Ovary (tissue), 7 donors: ENCODE measurements at regions not wholly inside any gene's neighbourhood (a gene's known extent, or its start where the extent isn't known, plus 50 kb on each side); places are given as distances from the start of the nearest gene placed in this dataset.
A peak's percentile ranks its signal among the peaks of the same experiment; 100 is the strongest.

ENCODE experiments used
- DNase-seq, 5 donors: peaks; one replicate each; pipeline ENCODE4 v3.0.0-alpha.2; 2019 to 2020
- H3K27ac ChIP-seq, 2 donors: fragments of 200-600 bp; one replicate each; pipeline versions ENCODE4 v1.5.1 to v1.8.0; 2019 to 2022
- H3K27me3 ChIP-seq: fragments of 200-600 bp; one replicate; pipeline ENCODE4 v1.8.0; 2022
- H3K36me3 ChIP-seq: fragments of 200-600 bp; sonication (generic); one replicate; pipeline ENCODE4 v1.5.1; 2019
- H3K4me1 ChIP-seq: one replicate; pipeline ENCODE4 v1.8.1; 2013; ENCODE audit warnings: mild to moderate bottlenecking, moderate library complexity; ENCODE audit not compliant: insufficient read depth
- H3K4me3 ChIP-seq: fragments of 200-600 bp; sonication (generic); one replicate; pipeline ENCODE4 v1.5.1; 2017
- H3K9me3 ChIP-seq, 2 donors: fragments of 200-600 bp in 1 of 2; sonication (generic) in 1 of 2; one replicate each; pipeline versions ENCODE4 v1.5.1 to v1.8.1; 2013 to 2019; ENCODE audit warnings: mild to moderate bottlenecking in 1 of 2, moderate library complexity in 1 of 2
- EP300 ChIP-seq: sonication (generic); formaldehyde crosslinking; IDR thresholded peaks from one replicate; pipeline ENCODE4 v1.6.1; 2017; ENCODE audit warnings: antibody characterized with exemption
- POLR2A ChIP-seq: fragments of 450-650 bp; IDR thresholded peaks from one replicate; pipeline ENCODE4 v1.6.1; 2017; ENCODE audit warnings: antibody characterized with exemption, mild to moderate bottlenecking, moderate library complexity
- WGBS, 3 donors: extraction: QIAGEN DNeasy Blood & Tissue Kit in 1 of 3; methylation state at CpG; one replicate each; pipeline versions ENCODE4 v1.1.5 to v1.1.7; 2013 to 2017; 5-methylcytosine and 5-hydroxymethylcytosine counted together
- intact Hi-C, 4 donors: fragments of 100-400 bp; cut with DNase I; formaldehyde crosslinking; loops; one replicate each; pipeline versions ENCODE4 v1.11.0 to v1.15.1; 2022 to 2023
- TF ChIP-seq, protein P1 (sequence below), 3 donors: fragments of 450-650 bp in 2 of 3; fragments of 200-600 bp in 1 of 3; IDR thresholded peaks; one replicate each; pipeline versions ENCODE4 v1.5.1 to v1.8.0; 2016 to 2022; ENCODE audit warnings: antibody characterized with exemption in 3 of 3, mild to moderate bottlenecking in 1 of 3
- donor health status: DM: no; HTN: no; CAD: no; lungs with moderate emphysema.
- donor health status: DM: no; HTN: no; CAD: no.
- donor health status: Bipolar disorder and iron deficiency.
- donor health status: DM: no; HTN: no; CAD: no.
- donor health status: DM: yes; HTN: yes; CAD: no.

DNA sequence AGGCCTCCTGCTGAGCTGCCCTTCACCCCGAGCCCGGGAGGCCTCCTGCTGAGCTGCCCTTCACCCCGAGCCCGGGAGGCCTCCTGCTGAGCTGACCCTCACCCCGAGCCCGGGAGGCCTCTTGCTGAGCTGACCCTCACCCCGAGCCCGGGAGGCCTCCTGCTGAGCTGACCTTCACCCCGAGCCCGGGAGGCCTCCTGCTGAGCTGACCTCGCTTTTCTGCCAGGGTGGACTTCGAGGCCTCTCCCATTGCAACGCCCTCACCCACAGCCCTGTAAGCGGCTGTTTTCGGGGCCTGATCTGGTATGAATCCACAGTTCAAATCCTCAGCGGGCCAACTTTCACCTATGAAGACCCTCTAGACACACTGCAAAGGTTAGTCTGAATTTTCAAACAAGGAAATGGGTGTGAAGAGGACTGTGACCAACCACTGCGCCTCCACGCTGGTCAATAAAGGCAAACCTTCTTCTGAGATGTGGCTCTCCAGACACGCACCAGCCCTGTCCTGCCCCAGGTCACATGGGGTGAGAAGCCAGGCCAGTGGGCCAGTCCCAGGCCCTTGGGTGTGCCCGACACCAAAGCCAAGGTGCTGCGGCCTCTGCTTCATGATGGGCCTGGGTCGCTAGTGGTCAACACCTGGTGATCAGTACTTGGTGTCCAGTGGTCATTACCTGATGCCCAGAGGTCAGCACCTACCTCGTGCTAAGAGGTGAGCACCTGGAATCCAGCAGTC lies 225.1 kb upstream of the SALL3 start:
- peak in 1 of 5 donors; percentile 2 for DNase-seq
- H3K4me1 ChIP-seq, result no peaks in the 10 kb centered on the region
- H3K9me3 ChIP-seq, result no peaks in the 10 kb centered on the region
- 87 to 94% (median 89%) methylated on average over 18 to 21 of the region's 23 CpGs for WGBS, 3 donors
- intact Hi-C loops, result loop anchor here in 1 of 4 donors (5.0 kb wide), 1 partner anchor 152 kb away; no protein-coding TSS in a partner anchor
- H3K27ac ChIP-seq, result no peak overlapping the region
- H3K4me3 ChIP-seq, result no peak overlapping the region
- no peaks in the 10 kb centered on the region for H3K36me3 ChIP-seq
- no peaks in the 10 kb centered on the region for H3K27me3 ChIP-seq
- TF ChIP-seq POLR2A (no peak), EP300 (no peak)

DNA sequence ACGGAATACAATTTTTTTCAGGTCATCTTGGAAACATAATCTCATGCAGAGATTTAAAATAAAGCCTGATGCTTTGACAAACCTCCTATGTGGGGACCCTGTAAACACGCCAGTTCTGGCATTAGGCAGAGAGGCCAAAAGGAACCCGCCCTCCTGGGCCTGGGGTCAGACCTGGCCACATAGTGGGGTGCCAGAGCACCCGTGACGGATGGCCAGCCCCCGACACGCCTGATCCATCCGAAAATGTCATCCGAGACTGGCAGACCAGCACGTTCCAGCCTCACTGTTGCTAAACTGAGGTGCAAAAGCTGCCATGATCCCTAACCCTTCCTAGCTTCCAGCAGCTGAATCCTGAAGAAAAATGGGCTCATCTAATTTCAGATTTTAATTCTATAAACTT lies 222.6 kb upstream of the SALL3 start:
- H3K4me3 ChIP-seq, result no peak overlapping the region
- no peak overlapping the region for H3K27ac ChIP-seq
- no peak for DNase-seq
- H3K27me3 ChIP-seq, result no peaks in the 10 kb centered on the region
- intact Hi-C loops, result loop anchor here in 1 of 4 donors (5.0 kb wide), 1 partner anchor 155 kb away; no protein-coding TSS in a partner anchor
- 67 to 74% (median 69%) methylated on average over 10 of the region's 10 CpGs for WGBS, 3 donors
- H3K9me3 ChIP-seq, result no peaks in the 10 kb centered on the region
- H3K36me3 ChIP-seq, result no peaks in the 10 kb centered on the region
- no peaks in the 10 kb centered on the region for H3K4me1 ChIP-seq
- TF ChIP-seq POLR2A (no peak), EP300 (no peak)
- TF ChIP-seq, protein P1, sequence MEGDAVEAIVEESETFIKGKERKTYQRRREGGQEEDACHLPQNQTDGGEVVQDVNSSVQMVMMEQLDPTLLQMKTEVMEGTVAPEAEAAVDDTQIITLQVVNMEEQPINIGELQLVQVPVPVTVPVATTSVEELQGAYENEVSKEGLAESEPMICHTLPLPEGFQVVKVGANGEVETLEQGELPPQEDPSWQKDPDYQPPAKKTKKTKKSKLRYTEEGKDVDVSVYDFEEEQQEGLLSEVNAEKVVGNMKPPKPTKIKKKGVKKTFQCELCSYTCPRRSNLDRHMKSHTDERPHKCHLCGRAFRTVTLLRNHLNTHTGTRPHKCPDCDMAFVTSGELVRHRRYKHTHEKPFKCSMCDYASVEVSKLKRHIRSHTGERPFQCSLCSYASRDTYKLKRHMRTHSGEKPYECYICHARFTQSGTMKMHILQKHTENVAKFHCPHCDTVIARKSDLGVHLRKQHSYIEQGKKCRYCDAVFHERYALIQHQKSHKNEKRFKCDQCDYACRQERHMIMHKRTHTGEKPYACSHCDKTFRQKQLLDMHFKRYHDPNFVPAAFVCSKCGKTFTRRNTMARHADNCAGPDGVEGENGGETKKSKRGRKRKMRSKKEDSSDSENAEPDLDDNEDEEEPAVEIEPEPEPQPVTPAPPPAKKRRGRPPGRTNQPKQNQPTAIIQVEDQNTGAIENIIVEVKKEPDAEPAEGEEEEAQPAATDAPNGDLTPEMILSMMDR (IDR thresholded peaks at IDR 0.05), result no peak

DNA sequence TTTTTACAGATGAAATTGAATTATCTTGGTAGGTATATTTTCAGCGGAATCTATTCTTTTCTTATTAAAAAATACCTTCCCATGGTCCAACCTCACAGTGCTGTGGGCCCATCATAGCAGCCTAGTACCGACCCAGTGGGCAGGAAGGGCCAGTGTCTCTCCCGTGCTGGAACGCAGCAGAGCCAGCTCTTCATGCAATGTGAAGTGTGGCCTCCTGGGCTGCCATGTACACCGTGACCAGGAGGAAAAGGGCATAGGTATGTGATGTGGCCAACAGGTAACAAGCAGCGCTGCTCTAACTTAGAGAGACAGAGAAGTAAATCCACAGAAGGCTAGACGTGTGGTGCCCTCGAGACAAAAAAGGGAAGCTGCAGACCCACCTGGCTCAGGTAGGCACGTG lies 221.1 kb upstream of the SALL3 start:
- H3K4me3 ChIP-seq, result no peak overlapping the region
- 79 to 88% (median 84%) methylated on average over 9 of the region's 9 CpGs for WGBS, 3 donors
- TF ChIP-seq, protein P1 (IDR thresholded peaks at IDR 0.05), result no peak
- TF ChIP-seq EP300 (no peak), POLR2A (no peak)
- intact Hi-C loops, result loop anchor here in 1 of 4 donors (5.0 kb wide), 1 partner anchor 156 kb away; no protein-coding TSS in a partner anchor
- DNase-seq, result no peak
- no peaks in the 10 kb centered on the region for H3K4me1 ChIP-seq
- no peak overlapping the region for H3K27ac ChIP-seq
- no peaks in the 10 kb centered on the region for H3K36me3 ChIP-seq
- H3K27me3 ChIP-seq, result no peaks in the 10 kb centered on the region
- no peaks in the 10 kb centered on the region for H3K9me3 ChIP-seq

DNA sequence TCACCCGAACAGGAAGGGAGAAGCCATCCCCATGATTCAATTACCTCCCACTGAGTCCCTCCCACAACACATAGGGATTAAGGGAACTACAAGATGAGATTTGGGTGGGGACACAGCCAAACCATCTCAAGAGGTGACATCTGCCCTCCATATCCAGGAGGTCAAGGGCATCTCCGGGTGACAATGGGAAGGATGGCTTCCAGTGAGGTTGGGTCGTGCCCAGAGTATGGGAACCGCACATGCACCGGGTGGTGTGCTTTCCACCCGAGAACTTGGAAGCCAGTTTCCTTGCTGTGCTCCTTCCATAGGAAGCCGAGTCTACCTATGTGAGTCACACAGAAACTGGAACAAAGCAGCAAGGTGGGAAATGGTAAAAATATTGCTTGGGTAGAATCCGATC lies 216.9 kb upstream of the SALL3 start:
- H3K9me3 ChIP-seq, result no peaks in the 10 kb centered on the region
- intact Hi-C loops, result no loop called here
- no peaks in the 10 kb centered on the region for H3K4me1 ChIP-seq
- TF ChIP-seq, protein P1 (IDR thresholded peaks at IDR 0.05), result no peak
- TF ChIP-seq POLR2A (no peak), EP300 (no peak)
- H3K4me3 ChIP-seq, result no peak overlapping the region
- no peak for DNase-seq
- no peaks in the 10 kb centered on the region for H3K27me3 ChIP-seq
- H3K36me3 ChIP-seq, result no peaks in the 10 kb centered on the region
- WGBS, 3 donors, result 83 to 89% (median 84%) methylated on average over 8 of the region's 8 CpGs
- H3K27ac ChIP-seq, result no peak overlapping the region

DNA sequence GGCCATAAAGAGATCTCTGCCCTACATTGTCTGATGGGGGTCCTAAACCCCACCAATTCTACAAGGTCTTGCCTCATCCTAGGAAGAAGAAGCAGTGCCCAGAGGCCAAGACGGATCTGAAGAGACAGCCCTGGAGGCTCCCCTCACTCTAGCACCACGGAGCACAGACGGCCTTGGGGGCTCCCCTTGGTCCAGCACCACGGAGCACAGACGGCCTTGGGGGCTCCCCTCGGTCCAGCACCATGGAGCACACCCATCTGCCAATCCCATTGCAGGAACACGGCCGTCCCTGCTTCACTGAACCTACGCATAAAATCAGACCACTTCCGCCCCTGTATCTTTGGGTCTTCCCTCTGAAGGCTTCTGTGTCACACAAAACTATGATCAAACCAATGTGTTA lies 215.1 kb upstream of the SALL3 start:
- DNase-seq, result no peak
- intact Hi-C loops, result no loop called here
- 69 to 84% (median 70%) methylated on average over 10 of the region's 10 CpGs for WGBS, 3 donors

More for the DNA sequence above, 215.1 kb upstream of the SALL3 start:
- Histone ChIP-seq H3K36me3 (no peaks in the 10 kb centered on the region), H3K9me3 (no peaks in the 10 kb centered on the region), H3K27ac (no peak overlapping the region), H3K4me3 (no peak overlapping the region), H3K4me1 (no peaks in the 10 kb centered on the region), H3K27me3 (no peaks in the 10 kb centered on the region)
- no peak for TF ChIP-seq POLR2A
- TF ChIP-seq, protein P1 (IDR thresholded peaks at IDR 0.05), result no peak
